AG09319 (cell line): ENCODE measurements at regions not wholly inside any gene's neighbourhood (a gene's known extent, or its start where the extent isn't known, plus 50 kb on each side); places are given as distances from the start of the nearest gene placed in this dataset.

Experiments used
- DNase-seq: peaks from one replicate; pipeline ENCODE4 v3.0.0-alpha.2; 2010; ENCODE audit warnings: low read depth; ENCODE audit errors: extremely low read depth
- TF ChIP-seq, protein P1 (sequence below): IDR thresholded peaks from 2 replicates; pipeline ENCODE4 v1.5.1; 2011; ENCODE audit warnings: low read depth, mild to moderate bottlenecking, inconsistent platforms, low read length, moderate library complexity

DNA sequence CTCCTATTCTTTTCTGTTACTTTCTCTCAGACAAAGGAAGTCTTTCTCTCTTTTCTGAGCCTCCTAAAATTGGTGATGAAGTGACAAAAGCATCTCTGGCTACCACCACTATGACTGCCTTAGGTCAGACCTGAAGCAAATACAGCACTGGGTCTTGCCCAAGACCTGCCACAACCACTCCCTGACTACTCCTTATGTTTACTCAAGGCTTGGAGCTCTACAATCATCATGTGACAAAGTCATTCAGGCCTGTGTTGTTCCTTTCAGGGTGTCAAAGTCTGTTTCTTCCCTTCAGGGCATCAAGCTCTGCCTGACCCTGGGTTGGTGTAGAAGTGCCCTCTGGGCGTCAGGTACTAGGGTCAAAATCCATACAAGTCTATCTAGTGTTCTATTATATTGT, 419.2 kb upstream of the CT83 start:
- DNase-seq, result no peak
- TF ChIP-seq, protein P1, sequence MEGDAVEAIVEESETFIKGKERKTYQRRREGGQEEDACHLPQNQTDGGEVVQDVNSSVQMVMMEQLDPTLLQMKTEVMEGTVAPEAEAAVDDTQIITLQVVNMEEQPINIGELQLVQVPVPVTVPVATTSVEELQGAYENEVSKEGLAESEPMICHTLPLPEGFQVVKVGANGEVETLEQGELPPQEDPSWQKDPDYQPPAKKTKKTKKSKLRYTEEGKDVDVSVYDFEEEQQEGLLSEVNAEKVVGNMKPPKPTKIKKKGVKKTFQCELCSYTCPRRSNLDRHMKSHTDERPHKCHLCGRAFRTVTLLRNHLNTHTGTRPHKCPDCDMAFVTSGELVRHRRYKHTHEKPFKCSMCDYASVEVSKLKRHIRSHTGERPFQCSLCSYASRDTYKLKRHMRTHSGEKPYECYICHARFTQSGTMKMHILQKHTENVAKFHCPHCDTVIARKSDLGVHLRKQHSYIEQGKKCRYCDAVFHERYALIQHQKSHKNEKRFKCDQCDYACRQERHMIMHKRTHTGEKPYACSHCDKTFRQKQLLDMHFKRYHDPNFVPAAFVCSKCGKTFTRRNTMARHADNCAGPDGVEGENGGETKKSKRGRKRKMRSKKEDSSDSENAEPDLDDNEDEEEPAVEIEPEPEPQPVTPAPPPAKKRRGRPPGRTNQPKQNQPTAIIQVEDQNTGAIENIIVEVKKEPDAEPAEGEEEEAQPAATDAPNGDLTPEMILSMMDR, result no peak

DNA sequence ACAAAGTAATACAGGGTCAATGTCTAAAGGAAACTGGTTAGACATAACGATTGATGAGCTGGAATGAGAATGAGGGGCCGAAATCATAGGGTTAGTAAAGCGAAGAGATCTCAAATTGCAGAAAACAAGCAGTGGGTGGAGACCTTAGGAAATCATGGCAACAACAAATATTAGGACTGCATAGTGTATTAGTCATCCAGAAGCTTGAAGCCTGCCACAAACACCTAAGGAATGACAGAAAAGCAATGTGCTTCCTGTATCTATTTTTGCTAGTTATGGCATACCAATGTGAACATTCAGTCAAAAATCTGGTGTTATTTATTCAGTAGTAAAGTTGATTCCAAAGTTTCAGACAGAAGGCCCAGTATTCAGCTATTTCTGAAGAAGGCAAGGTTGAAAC, 410.9 kb upstream of the CT83 start:
- TF ChIP-seq, protein P1, result no peak
- peak; percentile 30 for DNase-seq

DNA sequence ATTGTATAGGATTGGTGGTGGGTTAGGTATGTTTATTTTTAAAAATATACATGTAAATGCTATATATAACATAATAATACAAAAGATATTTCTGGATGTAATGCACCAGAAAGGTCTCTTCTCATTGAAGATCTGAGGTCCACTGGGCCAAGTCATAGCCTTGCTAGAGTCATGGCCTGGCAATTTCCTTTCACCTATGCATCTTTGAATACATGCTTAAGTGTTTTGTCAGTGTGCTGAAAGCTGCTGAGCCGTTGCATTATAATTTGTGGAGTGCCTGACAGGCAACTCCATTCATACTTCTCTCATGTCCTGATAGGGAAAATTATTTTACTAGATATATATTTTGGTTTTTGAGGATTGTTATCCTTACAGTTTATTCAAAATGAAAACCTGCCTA, 410.2 kb upstream of the CT83 start:
- no peak for DNase-seq

DNA sequence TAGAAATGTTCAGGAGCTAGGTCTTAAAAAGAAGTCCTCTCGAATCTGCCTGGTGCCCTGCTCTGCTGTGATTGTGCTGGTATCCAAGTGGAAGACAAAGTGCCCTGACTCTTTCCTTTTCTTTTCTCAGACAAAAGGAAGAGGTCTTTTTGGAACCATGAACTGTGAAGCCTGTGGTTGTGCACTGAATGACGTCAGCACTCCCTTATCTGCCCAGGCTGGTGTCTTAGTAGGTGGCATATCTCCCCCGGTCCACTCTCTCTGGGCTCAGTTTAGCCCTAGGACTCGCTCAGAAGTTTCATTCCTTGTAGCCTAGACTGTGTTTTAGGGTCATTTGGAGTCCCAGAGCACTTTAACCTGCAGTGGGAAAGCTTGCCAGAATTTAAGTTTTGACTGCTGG, 400.3 kb upstream of the CT83 start:
- TF ChIP-seq, protein P1, result no peak
- DNase-seq, result no peak

More for the DNA sequence above, 410.2 kb upstream of the CT83 start:
- TF ChIP-seq, protein P1, result no peak

DNA sequence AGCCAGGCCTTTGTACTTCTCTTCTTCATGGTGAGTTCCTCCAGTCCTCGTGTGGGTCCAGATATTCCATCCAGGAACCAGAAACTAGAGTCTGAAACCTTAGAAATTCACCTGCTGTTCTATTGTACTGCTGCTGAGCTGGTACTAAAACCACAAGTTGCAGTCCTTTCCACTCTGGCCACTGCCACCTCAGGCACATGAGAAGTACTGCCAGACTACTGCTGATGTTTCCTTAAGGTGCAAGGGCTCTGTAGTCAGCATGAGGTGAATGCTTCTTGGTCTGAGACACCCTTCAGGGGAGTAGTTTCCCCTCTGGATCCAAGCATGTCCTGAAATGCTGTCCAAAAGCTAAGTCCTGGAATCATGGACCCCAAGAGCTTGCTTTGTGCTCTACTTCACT, 399.6 kb upstream of the CT83 start:
- DNase-seq, result no peak
- TF ChIP-seq, protein P1, result no peak

DNA sequence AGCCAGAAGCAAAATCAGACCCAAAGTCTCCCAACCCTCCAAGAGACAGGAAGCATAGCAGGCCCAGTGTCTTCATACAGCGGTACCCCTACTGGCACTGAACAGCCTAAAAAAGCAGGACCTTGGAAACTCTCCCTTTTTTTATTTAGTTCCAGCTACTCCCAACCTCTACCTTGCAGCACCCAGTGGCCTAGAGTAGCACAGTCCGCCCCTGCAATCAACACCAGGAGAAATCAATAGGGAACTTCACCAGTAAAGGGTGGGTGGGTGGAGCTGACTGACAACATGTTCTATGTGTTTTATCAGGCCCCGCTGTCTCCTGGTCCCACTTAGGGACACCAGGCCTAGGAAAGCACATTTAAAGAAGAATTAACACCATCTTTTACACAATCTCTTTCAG, 378.5 kb upstream of the CT83 start:
- DNase-seq, result no peak
- TF ChIP-seq, protein P1, result no peak

DNA sequence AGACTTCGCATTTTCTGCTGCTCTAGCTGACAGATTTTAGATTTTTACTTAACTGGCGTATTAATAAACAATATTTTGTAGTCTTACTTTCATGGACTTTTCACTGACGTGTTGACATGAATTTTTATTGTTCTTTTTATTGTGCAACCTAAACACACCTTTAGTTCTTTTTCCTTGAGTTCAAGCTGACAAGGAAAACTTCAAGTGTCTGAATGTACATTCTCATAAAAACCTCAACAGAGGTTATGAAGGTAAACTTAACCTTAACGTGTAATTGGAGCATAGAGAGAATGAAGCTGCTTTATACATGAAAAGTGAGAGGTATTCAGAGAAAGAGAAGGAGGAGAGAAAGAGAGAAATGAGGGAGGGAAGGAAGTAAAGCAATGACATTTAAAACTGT, 364.3 kb upstream of the CT83 start:
- DNase-seq, result no peak
- TF ChIP-seq, protein P1, result no peak
